RCC 7860 (cell line): ENCODE measurements at regions not wholly inside any gene's neighbourhood (a gene's known extent, or its start where the extent isn't known, plus 50 kb on each side); places are given as distances from the start of the nearest gene placed in this dataset.

Experiments used
- DNase-seq: peaks from one replicate; pipeline ENCODE4 v3.0.0-alpha.2; 2015; ENCODE audit warnings: low spot score
- FAIRE-seq: peaks from 2 replicates; lab custom pipeline; 2012; peaks lifted over from hg19 to GRCh38; lab: Jason Lieb, UNC

GRCh38 chr3:25372167-25372566, 55.9 kb upstream of the RARB start:
- FAIRE-seq: no peak
- no peak for DNase-seq

DNA sequence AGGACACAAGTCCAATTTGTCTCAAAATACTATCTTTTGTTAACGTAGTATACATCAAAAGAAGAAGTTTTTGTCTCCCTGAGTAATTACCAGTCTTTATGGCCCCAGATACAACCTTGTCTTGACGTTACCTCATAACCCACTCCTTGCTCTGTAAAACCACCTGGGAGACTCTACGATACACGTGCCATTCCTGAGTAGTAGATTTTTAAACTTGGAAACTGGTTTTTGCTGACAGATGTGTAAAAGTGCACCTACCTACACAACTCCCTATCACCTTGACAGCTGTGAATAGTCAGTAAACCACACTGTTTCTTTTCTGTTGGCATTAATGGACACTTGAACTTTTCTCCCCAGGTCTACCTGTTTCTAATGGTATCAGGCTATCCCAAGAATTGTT, 51.7 kb upstream of the RARB start:
- no peak for FAIRE-seq
- DNase-seq: no peak

DNA sequence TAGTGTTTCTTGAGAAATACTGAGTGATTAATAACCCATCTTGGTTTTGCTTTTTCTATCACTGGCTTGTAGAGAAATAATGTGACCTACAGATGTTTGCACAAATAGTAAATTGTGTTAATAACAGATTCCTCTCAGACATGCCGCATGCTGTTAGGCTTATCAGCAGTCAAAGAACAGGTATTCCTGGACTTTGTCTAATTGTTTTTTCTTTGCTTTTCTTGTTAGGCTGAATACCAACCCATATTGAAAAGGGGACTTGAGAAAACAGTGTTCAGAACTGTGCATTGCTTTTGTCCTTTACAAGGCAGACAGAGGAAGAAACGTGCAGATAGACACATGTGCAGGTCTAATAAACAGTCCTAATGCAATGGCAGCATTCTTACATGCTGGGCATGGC, 51.0 kb upstream of the RARB start:
- no peak for DNase-seq
- FAIRE-seq: no peak
